DOHH2 (cell line): ENCODE measurements at regions not wholly inside any gene's neighbourhood (a gene's known extent, or its start where the extent isn't known, plus 50 kb on each side); places are given as distances from the start of the nearest gene placed in this dataset.

Source experiments
- H3F3A ChIP-seq: fragments of 200-600 bp; sonication (generic), shearing (Covaris generic); 2 replicates; pipeline ENCODE4 v1.6.0; 2016; ENCODE audit warnings: antibody characterized with exemption, mild to moderate bottlenecking; ENCODE audit not compliant: control insufficient read depth, insufficient read depth
- H3K27ac ChIP-seq: fragments of 200-600 bp; sonication (generic); 2 replicates; pipeline ENCODE4 v1.5.1; 2014; ENCODE audit warnings: low read depth, mild to moderate bottlenecking, low read length, moderate library complexity
- H3K27me3 ChIP-seq: fragments of 200-600 bp; sonication (generic); 2 replicates; pipeline ENCODE4 v1.6.1; 2014; ENCODE audit warnings: mild to moderate bottlenecking, low read length, mixed read lengths; ENCODE audit not compliant: control insufficient read depth
- H3K36me3 ChIP-seq: fragments of 200-600 bp; sonication (generic); 2 replicates; pipeline ENCODE4 v1.6.1; 2014; ENCODE audit warnings: mild to moderate bottlenecking, low read length, moderate library complexity, mixed read lengths; ENCODE audit not compliant: control insufficient read depth
- H3K4me1 ChIP-seq: fragments of 200-600 bp; sonication (generic); 2 replicates; pipeline ENCODE4 v1.6.1; 2014; ENCODE audit warnings: mild to moderate bottlenecking, low read length, mixed read lengths; ENCODE audit not compliant: control insufficient read depth
- H3K4me2 ChIP-seq: fragments of 200-600 bp; sonication (generic); 2 replicates; pipeline ENCODE4 v1.6.0; 2014; ENCODE audit warnings: mild to moderate bottlenecking, low read length, moderate library complexity
- H3K4me3 ChIP-seq: fragments of 200-600 bp; sonication (generic); 2 replicates; pipeline ENCODE4 v1.5.1; 2014; ENCODE audit warnings: mild to moderate bottlenecking, low read length, mixed read lengths
- H3K79me2 ChIP-seq: fragments of 200-600 bp; sonication (generic); 2 replicates; pipeline ENCODE4 v1.6.1; 2014; ENCODE audit warnings: mild to moderate bottlenecking, low read length, mixed read lengths; ENCODE audit not compliant: control insufficient read depth
- H3K9me2 ChIP-seq: fragments of 200-600 bp; sonication (generic); replicated peaks from 2 replicates; pipeline ENCODE4 v1.6.1; 2014; ENCODE audit warnings: mild to moderate bottlenecking, low read length, mixed read lengths; ENCODE audit not compliant: control insufficient read depth
- H3K9me3 ChIP-seq: fragments of 200-600 bp; sonication (generic); 2 replicates; pipeline ENCODE4 v1.6.1; 2014; ENCODE audit warnings: antibody characterized with exemption, low read length, mixed read lengths; ENCODE audit not compliant: control insufficient read depth, insufficient read depth
- H4K20me1 ChIP-seq: fragments of 200-600 bp; sonication (generic); 2 replicates; pipeline ENCODE4 v1.6.0; 2014; ENCODE audit warnings: low read depth, mild to moderate bottlenecking, antibody characterized with exemption, low read length, moderate library complexity; ENCODE audit not compliant: control insufficient read depth, insufficient read depth
- CTCF ChIP-seq: fragments of 200-600 bp; sonication (generic); IDR thresholded peaks from one replicate; pipeline ENCODE4 v1.5.1; 2014; ENCODE audit warnings: antibody characterized with exemption, mild to moderate bottlenecking, low read depth, low read length; ENCODE audit not compliant: poor library complexity, severe bottlenecking
- EZH2phosphoT487 ChIP-seq: fragments of 200-600 bp; sonication (generic); IDR thresholded peaks from 2 replicates; pipeline ENCODE4 v1.6.1; 2017; ENCODE audit warnings: borderline replicate concordance, mild to moderate bottlenecking, antibody characterized with exemption, low read length, moderate library complexity, mixed read lengths

DNA sequence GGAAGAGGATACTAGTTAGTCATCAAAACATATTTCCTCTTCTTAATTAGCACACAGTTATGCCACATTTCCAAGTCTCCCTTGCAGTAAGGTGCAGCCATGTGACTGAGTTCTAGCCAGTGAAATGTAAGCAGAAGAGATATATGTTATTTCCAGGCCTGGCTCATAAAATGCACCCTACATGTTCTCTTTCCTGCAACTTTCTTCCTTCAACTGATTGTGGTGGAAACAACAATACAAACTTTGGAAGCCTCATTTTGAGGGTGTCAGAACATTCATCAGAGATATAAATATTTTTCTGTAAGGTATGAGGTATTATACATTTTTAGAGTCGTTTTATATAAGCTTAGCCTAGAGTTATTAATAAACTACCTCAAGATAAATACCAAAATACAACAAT is 110.9 kb upstream of the PDE7B start:
- H3K36me3 ChIP-seq: no peaks in the 10 kb centered on the region
- H3K79me2 ChIP-seq: no peaks in the 10 kb centered on the region
- TF ChIP-seq EZH2phosphoT487 (no peak), CTCF (no peak)
- H3F3A ChIP-seq: no peaks in the 10 kb centered on the region
- H3K9me2 ChIP-seq: no peaks in the 10 kb centered on the region
- no peaks in the 10 kb centered on the region for H4K20me1 ChIP-seq
- 0 out of 2 replicates have a peak, but pooled peaks cover 6% of the 10 kb centered on the region for H3K27me3 ChIP-seq
- no peak overlapping the region for H3K4me2 ChIP-seq
- no peak overlapping the region for H3K4me3 ChIP-seq
- no peaks in the 10 kb centered on the region for H3K4me1 ChIP-seq
- no peak overlapping the region for H3K27ac ChIP-seq
- H3K9me3 ChIP-seq: no peaks in the 10 kb centered on the region

DNA sequence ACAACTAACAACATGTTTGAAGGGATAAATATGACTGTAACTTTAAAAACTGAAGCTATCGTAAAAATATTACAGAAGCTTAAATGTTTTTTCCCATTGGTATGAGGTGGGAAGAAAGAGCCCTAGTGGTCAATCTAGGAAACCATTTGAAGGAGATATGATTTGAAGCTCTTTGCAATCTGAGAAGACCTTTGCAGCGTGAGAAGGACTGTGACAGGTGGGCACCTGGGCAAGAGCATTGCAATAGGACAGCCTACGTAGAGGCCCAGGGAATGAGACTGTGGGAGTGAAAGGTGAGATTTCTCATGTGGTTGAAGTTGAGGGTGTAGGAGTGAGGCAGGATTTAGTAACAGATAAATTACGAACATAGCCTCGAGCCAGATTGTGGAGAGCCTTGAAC is 108.0 kb upstream of the PDE7B start:
- no peaks in the 10 kb centered on the region for H3F3A ChIP-seq

GRCh38 chr6:135748189-135748588 is 103.3 kb upstream of the PDE7B start:
- Histone ChIP-seq H3K27me3 (no peaks in the 10 kb centered on the region), H3K4me1 (no peaks in the 10 kb centered on the region), H3K4me3 (no peak overlapping the region), H3K27ac (no peak overlapping the region), H3K4me2 (no peak overlapping the region), H3K9me2 (no peaks in the 10 kb centered on the region), H3K36me3 (no peaks in the 10 kb centered on the region), H3K79me2 (no peaks in the 10 kb centered on the region), H4K20me1 (no peaks in the 10 kb centered on the region), H3K9me3 (no peaks in the 10 kb centered on the region), H3F3A (no peaks in the 10 kb centered on the region)
- TF ChIP-seq CTCF (no peak), EZH2phosphoT487 (no peak)

More for the DNA sequence above, 108.0 kb upstream of the PDE7B start:
- no peak for TF ChIP-seq CTCF
- no peak for TF ChIP-seq EZH2phosphoT487
- H3K9me3 ChIP-seq: no peaks in the 10 kb centered on the region
- no peaks in the 10 kb centered on the region for H3K79me2 ChIP-seq
- no peaks in the 10 kb centered on the region for H3K9me2 ChIP-seq
- H4K20me1 ChIP-seq: no peaks in the 10 kb centered on the region
- H3K4me1 ChIP-seq: no peaks in the 10 kb centered on the region
- no peaks in the 10 kb centered on the region for H3K36me3 ChIP-seq
- H3K4me3 ChIP-seq: no peak overlapping the region
- 0 out of 2 replicates have a peak, but pooled peaks cover 6% of the 10 kb centered on the region for H3K27me3 ChIP-seq
- no peak overlapping the region for H3K4me2 ChIP-seq
- no peak overlapping the region for H3K27ac ChIP-seq
